CD14-positive monocyte (primary cell): ENCODE measurements at regions not wholly inside any gene's neighbourhood (a gene's known extent, or its start where the extent isn't known, plus 50 kb on each side); places are given as distances from the start of the nearest gene placed in this dataset.
"Not testable (repeated sequence)": the region's sequence is repeated elsewhere in the genome, so short reads cannot be mapped to it uniquely, and the experiment has no call there.

Experiments
- DNase-seq, 3 donors: peaks; one replicate each; pipeline ENCODE4 v3.0.0-alpha.2; 2011 to 2022
- H2AFZ ChIP-seq: 2 replicates; pipeline ENCODE4 v1.6.0; 2012; ENCODE audit warnings: mild to moderate bottlenecking, low read depth, low read length, inconsistent platforms; ENCODE audit not compliant: insufficient read depth, poor library complexity, severe bottlenecking
- H3K27ac ChIP-seq, 2 donors: 1 replicate in 1 of 2; 2 replicates in 1 of 2; pipeline ENCODE4 v1.5.1; 2012 to 2013; ENCODE audit warnings: low read length in 2 of 2, control low read depth in 1 of 2, inconsistent platforms in 1 of 2, low read depth in 1 of 2, mild to moderate bottlenecking in 1 of 2
- H3K27me3 ChIP-seq, 2 donors: one replicate each; pipeline versions ENCODE4 v1.6.0 to v1.6.1; 2011 to 2013; ENCODE audit warnings: low read length in 2 of 2; ENCODE audit not compliant: control insufficient read depth in 2 of 2, insufficient read depth in 2 of 2
- H3K36me3 ChIP-seq, 2 donors: replicated peaks in 1 of 2; 1 replicate in 1 of 2; 2 replicates in 1 of 2; pipeline versions ENCODE4 v1.5.1 to v1.6.1; 2012 to 2013; ENCODE audit warnings: low read length in 2 of 2, control low read depth in 1 of 2, inconsistent platforms in 1 of 2, mild to moderate bottlenecking in 1 of 2; ENCODE audit not compliant: insufficient read depth in 2 of 2, control insufficient read depth in 1 of 2
- H3K4me1 ChIP-seq, 2 donors: 1 replicate in 1 of 2; 2 replicates in 1 of 2; pipeline versions ENCODE4 v1.5.1 to v1.6.1; 2012 to 2013; ENCODE audit warnings: low read length in 2 of 2, control low read depth in 1 of 2, inconsistent platforms in 1 of 2, mild to moderate bottlenecking in 1 of 2, moderate library complexity in 1 of 2; ENCODE audit not compliant: insufficient read depth in 2 of 2, control insufficient read depth in 1 of 2
- H3K4me2 ChIP-seq: replicated peaks from 2 replicates; pipeline ENCODE3; 2012; ENCODE audit warnings: low read length, moderate library complexity, mild to moderate bottlenecking; ENCODE audit not compliant: poor library complexity, severe bottlenecking; ENCODE audit errors: extremely low read depth
- H3K4me3 ChIP-seq, 3 experiments: fragments of 200-600 bp in 1 of 3; sonication (generic) in 1 of 3; replicated peaks in 1 of 3; 1 replicate in 2 of 3; 2 replicates in 1 of 3; pipeline ENCODE4 v1.5.1; 2011 to 2013; ENCODE audit warnings: low read length in 3 of 3, mild to moderate bottlenecking in 3 of 3, control low read depth in 2 of 3, low read depth in 2 of 3, inconsistent platforms in 1 of 3, moderate library complexity in 1 of 3
- H3K79me2 ChIP-seq: 2 replicates; pipeline ENCODE4 v1.6.0; 2012; ENCODE audit warnings: mild to moderate bottlenecking, control low read depth, inconsistent platforms, low read length, moderate library complexity; ENCODE audit not compliant: insufficient read depth
- H3K9ac ChIP-seq: 2 replicates; pipeline ENCODE4 v1.6.0; 2017; ENCODE audit warnings: low read length, mild to moderate bottlenecking; ENCODE audit not compliant: insufficient read depth, poor library complexity, severe bottlenecking
- H3K9me3 ChIP-seq, 2 donors: replicated peaks in 1 of 2; 1 replicate in 1 of 2; 2 replicates in 1 of 2; pipeline versions ENCODE4 v1.5.1 to v1.6.1; 2012 to 2013; ENCODE audit warnings: low read length in 2 of 2, control low read depth in 1 of 2; ENCODE audit not compliant: control insufficient read depth in 1 of 2, insufficient read depth in 1 of 2
- H4K20me1 ChIP-seq: 2 replicates; pipeline ENCODE4 v1.6.0; 2012; ENCODE audit warnings: mild to moderate bottlenecking, low read length, control low read depth, moderate library complexity; ENCODE audit not compliant: insufficient read depth
- H3K27ac Mint-ChIP-seq, 7 donors: one replicate each; pipeline ENCODE4 v1.8.0; 2020; ENCODE audit warnings: mild to moderate bottlenecking in 7 of 7, mixed read lengths in 7 of 7, moderate library complexity in 6 of 7, inconsistent platforms in 2 of 7
- H3K27me3 Mint-ChIP-seq, 3 donors: one replicate each; pipeline ENCODE4 v1.8.0; 2021 to 2022; ENCODE audit warnings: low read depth in 3 of 3, mild to moderate bottlenecking in 3 of 3, mixed read lengths in 3 of 3, moderate library complexity in 3 of 3, inconsistent platforms in 1 of 3
- H3K36me3 Mint-ChIP-seq, 2 donors: one replicate each; pipeline ENCODE4 v1.8.0; 2020; ENCODE audit warnings: mixed read lengths in 2 of 2, inconsistent platforms in 1 of 2, mild to moderate bottlenecking in 1 of 2
- H3K4me1 Mint-ChIP-seq: one replicate; pipeline ENCODE4 v1.8.0; 2020; ENCODE audit warnings: mild to moderate bottlenecking, mixed read lengths
- H3K4me3 Mint-ChIP-seq, 2 donors: one replicate each; pipeline ENCODE4 v1.8.0; 2020; ENCODE audit warnings: mild to moderate bottlenecking in 2 of 2, mixed read lengths in 2 of 2, moderate library complexity in 1 of 2
- H3K9me3 Mint-ChIP-seq, 7 donors: one replicate each; pipeline ENCODE4 v1.8.0; 2020 to 2022; ENCODE audit warnings: mixed read lengths in 7 of 7, mild to moderate bottlenecking in 6 of 7, moderate library complexity in 6 of 7, inconsistent platforms in 2 of 7
- CTCF ChIP-seq: fragments of 200-600 bp; IDR thresholded peaks from one replicate; pipeline ENCODE4 v1.8.0; 2022; ENCODE audit warnings: antibody characterized with exemption, mild to moderate bottlenecking
- WGBS: methylation state at CpG from one replicate; pipeline ENCODE4 v1.1.5; 2013; ENCODE audit warnings: missing lambda C conversion rate; ENCODE audit not compliant: insufficient coverage; 5-methylcytosine and 5-hydroxymethylcytosine counted together
- intact Hi-C, 2 donors: fragments of 100-400 bp; cut with micrococcal nuclease; formaldehyde crosslinking; loops; one replicate each; pipeline versions ENCODE4 v1.15.0 to v1.15.1; 2023

GRCh38 chr14:71629250-71629649, 303.0 kb upstream of the RGS6 start:
- peaks cover 23 to 47% of the 10 kb centered on the region in 2 donors for H3K36me3 ChIP-seq
- H3K4me1 ChIP-seq: peaks cover 0 to 3% of the 10 kb centered on the region in 2 donors
- 100% methylated on average over 1 of the region's 1 CpG for WGBS
- Mint-ChIP-seq H3K36me3 (peaks cover 44 to 64% of the 10 kb centered on the region in 2 donors), H3K9me3 (peaks cover 6 to 20% (median 13%) of the 10 kb centered on the region in 7 donors), H3K27ac (no peak overlapping the region), H3K4me3 (no peak overlapping the region), H3K4me1 (peaks cover 6% of the 10 kb centered on the region), H3K27me3 (no peaks in the 10 kb centered on the region)
- DNase-seq: no peak
- TF ChIP-seq CTCF: no peak
- no peaks in the 10 kb centered on the region for H3K27me3 ChIP-seq
- no peak overlapping the region for H3K27ac ChIP-seq
- no peaks in the 10 kb centered on the region for H3K79me2 ChIP-seq
- H3K9me3 ChIP-seq: peaks cover 4 to 12% of the 10 kb centered on the region in 2 donors
- H4K20me1 ChIP-seq: peaks cover 13% of the 10 kb centered on the region
- no peak overlapping the region for H3K9ac ChIP-seq
- H3K4me2 ChIP-seq: no peak overlapping the region
- no peak overlapping the region for H2AFZ ChIP-seq
- intact Hi-C loops: no loop called here
- H3K4me3 ChIP-seq: no peak overlapping the region

GRCh38 chr14:71629765-71630492, 302.3 kb upstream of the RGS6 start:
- Histone ChIP-seq H3K36me3 (peaks cover 19 to 43% of the 10 kb centered on the region in 2 donors), H4K20me1 (peaks cover 13% of the 10 kb centered on the region), H3K27me3 (no peaks in the 10 kb centered on the region), H2AFZ (no peak overlapping the region), H3K9me3 (peaks cover 5 to 12% of the 10 kb centered on the region in 2 donors), H3K4me3 (no peak overlapping the region), H3K79me2 (no peaks in the 10 kb centered on the region), H3K27ac (no peak overlapping the region), H3K4me2 (no peak overlapping the region), H3K4me1 (peaks cover 0 to 3% of the 10 kb centered on the region in 2 donors), H3K9ac (no peak overlapping the region)
- Mint-ChIP-seq H3K36me3 (peaks cover 44 to 64% of the 10 kb centered on the region in 2 donors), H3K4me3 (no peak overlapping the region), H3K27me3 (no peaks in the 10 kb centered on the region), H3K9me3 (peaks cover 9 to 20% (median 18%) of the 10 kb centered on the region in 7 donors), H3K27ac (peak overlapping the region in 2 of 7 donors; percentile 33 to 50), H3K4me1 (peaks cover 4% of the 10 kb centered on the region)
- intact Hi-C loops: no loop called here
- 100% methylated on average over 5 of the region's 7 CpGs for WGBS
- no peak for DNase-seq
- TF ChIP-seq CTCF: no peak

GRCh38 chr14:71631030-71631429, 301.2 kb upstream of the RGS6 start:
- H3K9ac ChIP-seq, H3K4me1 Mint-ChIP-seq, H2AFZ ChIP-seq, H3K27me3 ChIP-seq, H3K9me3 ChIP-seq, H3K4me1 ChIP-seq, H3K4me3 Mint-ChIP-seq, H3K4me2 ChIP-seq, H3K79me2 ChIP-seq, H3K27ac Mint-ChIP-seq, H3K4me3 ChIP-seq, H3K27ac ChIP-seq, DNase-seq, intact Hi-C loops, H3K27me3 Mint-ChIP-seq: not testable (repeated sequence)
- WGBS: no CpG with 5 or more reads among the region's 1 CpG
- Mint-ChIP-seq H3K9me3 (peaks cover 9 to 20% (median 17%) of the 10 kb centered on the region in 7 donors), H3K36me3 (peaks cover 48 to 64% of the 10 kb centered on the region in 2 donors)
- Histone ChIP-seq H4K20me1 (peaks cover 13% of the 10 kb centered on the region), H3K36me3 (peaks cover 15 to 40% of the 10 kb centered on the region in 2 donors)
